Activated B cell treated with CpG ODN at 0.5 μM for 24 hours (primary cell): ENCODE measurements at regions not wholly inside any gene's neighbourhood (a gene's known extent, or its start where the extent isn't known, plus 50 kb on each side); places are given as distances from the start of the nearest gene placed in this dataset.

ENCODE experiments used
- ATAC-seq: fragments of 200-7000 bp; cut with Tn5 transposase; one replicate; pipeline ENCODE4 v1.10.0; 2021; ENCODE audit warnings: low read depth, mild to moderate bottlenecking, moderate library complexity
- CTCF ChIA-PET: fragments of 350-600 bp; sonication (Branson Sonifier 250); formaldehyde crosslinking; loops from one replicate; lab custom pipeline; 2021; ENCODE audit warnings: antibody characterized with exemption; lab: Charles Lee
- POLR2A ChIA-PET: fragments of 350-600 bp; sonication (Branson Sonifier 250); formaldehyde crosslinking; loops from one replicate; lab custom pipeline; 2021; ENCODE audit warnings: antibody characterized with exemption; lab: Charles Lee
- DNase-seq: peaks from one replicate; pipeline ENCODE4 v3.0.0; 2022
- H3K27ac Mint-ChIP-seq: one replicate; pipeline ENCODE4 v1.8.0; 2020; ENCODE audit warnings: mixed read lengths
- H3K27me3 Mint-ChIP-seq: one replicate; pipeline ENCODE4 v1.8.0; 2021; ENCODE audit warnings: mixed read lengths
- H3K36me3 Mint-ChIP-seq: one replicate; pipeline ENCODE4 v1.8.0; 2021; ENCODE audit warnings: low read depth, mixed read lengths
- H3K4me1 Mint-ChIP-seq: one replicate; pipeline ENCODE4 v1.8.0; 2021; ENCODE audit warnings: mixed read lengths
- H3K4me3 Mint-ChIP-seq: one replicate; pipeline ENCODE4 v1.8.0; 2020; ENCODE audit warnings: mild to moderate bottlenecking, mixed read lengths
- H3K9me3 Mint-ChIP-seq: one replicate; pipeline ENCODE4 v1.8.0; 2020; ENCODE audit warnings: mixed read lengths
- CTCF ChIP-seq: fragments of 200-600 bp; IDR thresholded peaks from one replicate; pipeline ENCODE4 v1.8.0; 2022; ENCODE audit warnings: antibody characterized with exemption, mild to moderate bottlenecking
- intact Hi-C: fragments of 100-400 bp; cut with micrococcal nuclease; formaldehyde crosslinking; loops from one replicate; pipeline ENCODE4 v1.15.1; 2024

GRCh38 chr2:18703555-18703954 is 114.2 kb upstream of the NT5C1B start:
- DNase-seq (no peak), ATAC-seq (no peak)
- ChIA-PET POLR2A (no interaction called here), CTCF (no interaction called here)
- Mint-ChIP-seq H3K4me1 (no peaks in the 10 kb centered on the region), H3K27me3 (no peaks in the 10 kb centered on the region), H3K36me3 (no peaks in the 10 kb centered on the region), H3K27ac (no peak overlapping the region), H3K9me3 (no peaks in the 10 kb centered on the region), H3K4me3 (no peak overlapping the region)
- TF ChIP-seq CTCF: no peak
- intact Hi-C loops: no loop called here

GRCh38 chr2:18701981-18702380 is 112.6 kb upstream of the NT5C1B start:
- intact Hi-C loops: no loop called here
- no peaks in the 10 kb centered on the region for H3K9me3 Mint-ChIP-seq
- H3K36me3 Mint-ChIP-seq: no peaks in the 10 kb centered on the region
- ChIA-PET CTCF (no interaction called here), POLR2A (no interaction called here)
- H3K4me1 Mint-ChIP-seq: no peaks in the 10 kb centered on the region
- no peak for DNase-seq
- H3K4me3 Mint-ChIP-seq: no peak overlapping the region
- no peak for ATAC-seq
- no peak overlapping the region for H3K27ac Mint-ChIP-seq
- TF ChIP-seq CTCF: no peak
- H3K27me3 Mint-ChIP-seq: no peaks in the 10 kb centered on the region

- intact Hi-C loops: no loop called here
- Mint-ChIP-seq H3K4me3 (no peak overlapping the region), H3K9me3 (no peaks in the 10 kb centered on the region), H3K27me3 (no peaks in the 10 kb centered on the region), H3K4me1 (no peaks in the 10 kb centered on the region), H3K27ac (no peak overlapping the region), H3K36me3 (peaks cover 2% of the 10 kb centered on the region)
- ChIA-PET CTCF (no interaction called here), POLR2A (no interaction called here)
- no peak for DNase-seq
- no peak for TF ChIP-seq CTCF
- no peak for ATAC-seq
Observed at GRCh38 chr2:18701546-18701945, 112.2 kb upstream of the NT5C1B start.

GRCh38 chr2:18690342-18690741 is 101.0 kb upstream of the NT5C1B start:
- H3K27me3 Mint-ChIP-seq: no peaks in the 10 kb centered on the region
- H3K4me1 Mint-ChIP-seq: no peaks in the 10 kb centered on the region
- intact Hi-C loops: no loop called here
- ChIA-PET POLR2A (no interaction called here), CTCF (no interaction called here)
- TF ChIP-seq CTCF: no peak
- no peak overlapping the region for H3K4me3 Mint-ChIP-seq
- DNase-seq (no peak), ATAC-seq (no peak)
- no peak overlapping the region for H3K27ac Mint-ChIP-seq
- peaks cover 3% of the 10 kb centered on the region for H3K9me3 Mint-ChIP-seq
- no peaks in the 10 kb centered on the region for H3K36me3 Mint-ChIP-seq

- no peak for TF ChIP-seq CTCF
- POLR2A ChIA-PET: no interaction called here
- H3K4me1 Mint-ChIP-seq: no peaks in the 10 kb centered on the region
- intact Hi-C loops: no loop called here
- no peak overlapping the region for H3K4me3 Mint-ChIP-seq
- H3K27me3 Mint-ChIP-seq: no peaks in the 10 kb centered on the region
- no peak for ATAC-seq
- no peak overlapping the region for H3K27ac Mint-ChIP-seq
- H3K36me3 Mint-ChIP-seq: no peaks in the 10 kb centered on the region
- H3K9me3 Mint-ChIP-seq: no peaks in the 10 kb centered on the region
- DNase-seq: no peak
- CTCF ChIA-PET: no interaction called here
Observed at GRCh38 chr2:18684206-18685038, 95.1 kb upstream of the NT5C1B start.
